ENCODE measurements at regions not wholly inside any gene's neighbourhood (a gene's known extent, or its start where the extent isn't known, plus 50 kb on each side); places are given as distances from the start of the nearest gene placed in this dataset.
"Not testable (repeated sequence)": the region's sequence is repeated elsewhere in the genome, so short reads cannot be mapped to it uniquely, and the experiment has no call there.

- H3K9me3 ChIP-seq = no peaks in the 10 kb centered on the region
- H3K4me3 ChIP-seq = no peak overlapping the region
- TF ChIP-seq, protein P1, sequence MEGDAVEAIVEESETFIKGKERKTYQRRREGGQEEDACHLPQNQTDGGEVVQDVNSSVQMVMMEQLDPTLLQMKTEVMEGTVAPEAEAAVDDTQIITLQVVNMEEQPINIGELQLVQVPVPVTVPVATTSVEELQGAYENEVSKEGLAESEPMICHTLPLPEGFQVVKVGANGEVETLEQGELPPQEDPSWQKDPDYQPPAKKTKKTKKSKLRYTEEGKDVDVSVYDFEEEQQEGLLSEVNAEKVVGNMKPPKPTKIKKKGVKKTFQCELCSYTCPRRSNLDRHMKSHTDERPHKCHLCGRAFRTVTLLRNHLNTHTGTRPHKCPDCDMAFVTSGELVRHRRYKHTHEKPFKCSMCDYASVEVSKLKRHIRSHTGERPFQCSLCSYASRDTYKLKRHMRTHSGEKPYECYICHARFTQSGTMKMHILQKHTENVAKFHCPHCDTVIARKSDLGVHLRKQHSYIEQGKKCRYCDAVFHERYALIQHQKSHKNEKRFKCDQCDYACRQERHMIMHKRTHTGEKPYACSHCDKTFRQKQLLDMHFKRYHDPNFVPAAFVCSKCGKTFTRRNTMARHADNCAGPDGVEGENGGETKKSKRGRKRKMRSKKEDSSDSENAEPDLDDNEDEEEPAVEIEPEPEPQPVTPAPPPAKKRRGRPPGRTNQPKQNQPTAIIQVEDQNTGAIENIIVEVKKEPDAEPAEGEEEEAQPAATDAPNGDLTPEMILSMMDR (IDR thresholded peaks at IDR 0.05) = no peak
- no peak for ATAC-seq (ENCODE audit: insufficient number of reproducible peaks, low FRiP score, low read depth)
- no peaks in the 10 kb centered on the region for H3K36me3 ChIP-seq
- H3K27me3 ChIP-seq (replicated peaks; ENCODE audit: insufficient read depth) = no peaks in the 10 kb centered on the region
- no peak for DNase-seq (ENCODE audit: low spot score)
- no peaks in the 10 kb centered on the region for H3K4me1 ChIP-seq (ENCODE audit: control insufficient read depth in 1 of 2, low read depth in 2 of 2)
- H3K27ac ChIP-seq = no peak overlapping the region
These were observed 290.7 kb upstream of the FOLH1 start for GRCh38 chr11:49499117-49499516.

DNA sequence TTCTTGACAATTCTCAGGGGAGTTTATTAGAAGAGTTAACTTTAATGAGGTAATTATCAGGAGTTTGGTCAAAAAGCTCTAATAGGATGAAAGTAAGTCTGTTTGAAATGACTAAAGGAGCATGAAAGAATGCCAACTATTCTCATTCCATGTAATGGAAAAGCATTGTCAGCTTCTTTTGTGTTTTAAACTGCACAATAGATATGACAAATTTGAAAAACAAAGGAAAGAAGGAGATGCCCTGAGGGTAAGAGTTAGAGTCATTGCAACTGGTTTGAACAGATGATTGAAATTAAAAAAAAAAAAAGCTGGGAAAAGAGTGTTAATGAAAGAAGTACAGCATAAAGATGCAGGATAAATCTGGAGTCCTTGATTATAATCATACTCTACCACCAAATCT is 296.8 kb upstream of the FOLH1 start:
- TF ChIP-seq, protein P1 (IDR thresholded peaks at IDR 0.05) = no peak
- Histone ChIP-seq H3K27ac (no peak overlapping the region), H3K36me3 (no peaks in the 10 kb centered on the region), H3K9me3 (no peaks in the 10 kb centered on the region), H3K4me1 (ENCODE audit: control insufficient read depth in 1 of 2, low read depth in 2 of 2) (no peaks in the 10 kb centered on the region), H3K4me3 (no peak overlapping the region), H3K27me3 (replicated peaks; ENCODE audit: insufficient read depth) (no peaks in the 10 kb centered on the region)
- no peak for DNase-seq (ENCODE audit: low spot score)
- no peak for ATAC-seq (ENCODE audit: insufficient number of reproducible peaks, low FRiP score, low read depth)

DNA sequence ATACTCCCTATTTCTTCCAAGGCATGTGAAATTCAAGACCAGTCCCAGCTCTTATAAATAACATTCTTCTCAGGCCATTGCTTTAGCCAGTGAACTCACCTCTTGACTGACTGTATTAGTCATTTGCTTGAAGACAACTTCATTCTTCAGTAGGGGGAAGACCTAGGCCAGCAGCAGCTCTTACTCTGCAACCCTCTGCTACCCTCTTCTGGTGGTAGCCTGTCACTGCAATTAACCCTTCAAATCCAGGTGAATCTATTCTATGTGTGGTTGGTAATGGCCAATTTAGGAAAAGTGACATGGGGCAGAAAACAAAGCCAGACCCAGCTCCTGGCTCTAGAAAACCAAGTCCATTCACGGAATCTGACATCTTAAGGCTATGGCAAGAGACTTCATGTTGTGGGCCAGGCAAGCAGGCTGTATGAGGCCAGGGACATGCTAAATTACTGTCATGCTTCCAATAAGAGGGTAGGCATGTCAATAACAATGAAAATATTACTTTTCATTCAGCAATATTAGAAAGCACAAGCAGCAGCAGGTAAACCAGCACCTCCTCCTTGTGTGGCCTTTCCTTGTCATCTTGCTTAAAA is 317.9 kb upstream of the FOLH1 start:
- TF ChIP-seq, protein P1 (IDR thresholded peaks at IDR 0.05) = peak; percentile 55
- not testable (repeated sequence) for H3K27ac ChIP-seq; H3K27me3 ChIP-seq (replicated peaks; ENCODE audit: insufficient read depth); H3K4me1 ChIP-seq (ENCODE audit: control insufficient read depth in 1 of 2, low read depth in 2 of 2); H3K36me3 ChIP-seq; ATAC-seq (ENCODE audit: insufficient number of reproducible peaks, low FRiP score, low read depth); H3K4me3 ChIP-seq; DNase-seq (ENCODE audit: low spot score); H3K9me3 ChIP-seq

- Histone ChIP-seq H3K4me3 (no peak overlapping the region), H3K27me3 (replicated peaks; ENCODE audit: insufficient read depth) (no peaks in the 10 kb centered on the region), H3K9me3 (no peaks in the 10 kb centered on the region), H3K36me3 (no peaks in the 10 kb centered on the region), H3K27ac (no peak overlapping the region), H3K4me1 (ENCODE audit: control insufficient read depth in 1 of 2, low read depth in 2 of 2) (no peaks in the 10 kb centered on the region)
- TF ChIP-seq, protein P1 (IDR thresholded peaks at IDR 0.05) = no peak
- ATAC-seq (ENCODE audit: insufficient number of reproducible peaks, low FRiP score, low read depth) = no peak
- no peak for DNase-seq (ENCODE audit: low spot score)
These were observed 324.8 kb upstream of the FOLH1 start for GRCh38 chr11:49533204-49533603.

DNA sequence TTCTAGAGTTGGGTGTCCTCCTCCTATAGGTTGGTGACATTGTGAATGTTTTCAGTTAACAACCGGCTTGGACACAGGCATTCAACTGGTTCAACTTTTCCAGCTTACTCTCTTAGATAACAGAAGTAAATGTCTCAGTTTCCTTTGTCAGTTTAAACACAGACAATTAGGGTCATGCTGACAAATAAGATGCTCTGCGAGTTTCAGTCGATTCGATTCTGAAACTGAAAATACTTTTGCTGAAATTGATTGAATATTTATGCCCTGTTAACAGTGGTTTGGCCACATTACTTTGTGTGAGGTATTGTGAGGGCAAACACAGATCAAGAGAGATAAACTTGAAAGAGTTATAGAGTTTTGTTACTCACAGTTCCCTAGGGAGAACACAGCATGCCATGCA is 330.5 kb upstream of the FOLH1 start:
- H3K27me3 ChIP-seq (replicated peaks; ENCODE audit: insufficient read depth); H3K27ac ChIP-seq; H3K4me3 ChIP-seq; H3K36me3 ChIP-seq; ATAC-seq (ENCODE audit: insufficient number of reproducible peaks, low FRiP score, low read depth); H3K4me1 ChIP-seq (ENCODE audit: control insufficient read depth in 1 of 2, low read depth in 2 of 2); DNase-seq (ENCODE audit: low spot score); H3K9me3 ChIP-seq: not testable (repeated sequence)

DNA sequence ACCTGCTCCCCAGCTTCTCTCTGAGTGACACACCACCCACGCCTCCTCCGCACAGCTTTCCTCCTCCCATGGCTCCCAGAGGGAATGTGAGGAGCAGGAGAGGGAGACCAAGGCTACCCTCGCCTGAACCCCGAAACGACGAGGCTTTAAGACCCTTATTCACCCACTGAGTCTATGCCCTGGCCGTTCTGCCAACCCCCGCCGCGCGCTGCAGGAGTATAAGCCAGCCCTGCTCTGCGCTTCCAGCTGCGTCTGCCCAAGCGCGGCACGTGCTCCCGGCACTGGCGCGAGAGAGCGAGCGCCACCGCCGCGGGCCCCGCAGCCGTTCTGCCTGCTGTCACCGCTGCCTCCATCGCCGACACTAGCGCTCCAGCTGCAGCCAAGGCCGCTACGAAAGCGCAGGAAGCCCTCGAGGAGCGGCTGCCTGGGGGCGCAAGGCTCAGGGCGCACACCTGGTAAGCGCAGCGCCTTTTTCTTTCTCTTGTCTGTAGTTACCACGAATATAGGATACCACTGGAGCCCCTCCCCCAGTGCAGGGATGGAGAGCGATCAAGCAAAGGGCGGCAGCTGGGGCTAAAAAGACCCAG is 350.0 kb upstream of the FOLH1 start:
- not testable (repeated sequence) for ATAC-seq (ENCODE audit: insufficient number of reproducible peaks, low FRiP score, low read depth); H3K36me3 ChIP-seq; DNase-seq (ENCODE audit: low spot score); H3K4me1 ChIP-seq (ENCODE audit: control insufficient read depth in 1 of 2, low read depth in 2 of 2); H3K9me3 ChIP-seq; H3K4me3 ChIP-seq; H3K27ac ChIP-seq; H3K27me3 ChIP-seq (replicated peaks; ENCODE audit: insufficient read depth)

- H3K4me3 ChIP-seq; H3K4me1 ChIP-seq (ENCODE audit: control insufficient read depth in 1 of 2, low read depth in 2 of 2); H3K27ac ChIP-seq; DNase-seq (ENCODE audit: low spot score); H3K27me3 ChIP-seq (replicated peaks; ENCODE audit: insufficient read depth); H3K9me3 ChIP-seq; H3K36me3 ChIP-seq; ATAC-seq (ENCODE audit: insufficient number of reproducible peaks, low FRiP score, low read depth): not testable (repeated sequence)
These were observed 352.2 kb upstream of the FOLH1 start for GRCh38 chr11:49560593-49560992.

- not testable (repeated sequence) for H3K27ac ChIP-seq; H3K9me3 ChIP-seq; DNase-seq (ENCODE audit: low spot score); H3K27me3 ChIP-seq (replicated peaks; ENCODE audit: insufficient read depth); H3K4me1 ChIP-seq (ENCODE audit: control insufficient read depth in 1 of 2, low read depth in 2 of 2); ATAC-seq (ENCODE audit: insufficient number of reproducible peaks, low FRiP score, low read depth); H3K4me3 ChIP-seq; H3K36me3 ChIP-seq
These were observed 353.0 kb upstream of the FOLH1 start for GRCh38 chr11:49561240-49561880.

DNA sequence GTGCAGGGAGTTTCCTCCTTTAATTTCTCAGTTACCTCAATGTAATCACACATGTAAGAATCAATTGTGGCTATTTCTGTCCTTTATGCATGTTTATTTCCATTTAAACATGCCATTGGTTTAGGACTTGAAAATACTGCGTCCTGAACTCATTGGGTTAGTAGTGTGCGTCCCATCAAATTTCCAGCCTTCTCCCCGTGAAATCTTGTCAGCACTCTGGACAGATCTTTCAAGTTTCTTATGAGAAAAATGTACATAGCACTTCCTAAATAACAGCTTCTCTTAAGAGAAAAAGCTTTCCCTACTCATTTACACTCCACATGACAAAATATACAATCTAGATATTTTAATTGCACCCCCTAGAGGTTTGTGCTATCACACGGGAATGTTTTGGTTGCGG is 353.9 kb upstream of the FOLH1 start:
- not testable (repeated sequence) for DNase-seq (ENCODE audit: low spot score); ATAC-seq (ENCODE audit: insufficient number of reproducible peaks, low FRiP score, low read depth)

More for the DNA sequence above, 353.9 kb upstream of the FOLH1 start:
- not testable (repeated sequence) for H3K36me3 ChIP-seq; H3K27me3 ChIP-seq (replicated peaks; ENCODE audit: insufficient read depth); H3K4me1 ChIP-seq (ENCODE audit: control insufficient read depth in 1 of 2, low read depth in 2 of 2); H3K27ac ChIP-seq; H3K4me3 ChIP-seq; H3K9me3 ChIP-seq

All from thoracic aorta (tissue), 2 donors.